ENCODE measurements at regions not wholly inside any gene's neighbourhood (a gene's known extent, or its start where the extent isn't known, plus 50 kb on each side); places are given as distances from the start of the nearest gene placed in this dataset.

DNA sequence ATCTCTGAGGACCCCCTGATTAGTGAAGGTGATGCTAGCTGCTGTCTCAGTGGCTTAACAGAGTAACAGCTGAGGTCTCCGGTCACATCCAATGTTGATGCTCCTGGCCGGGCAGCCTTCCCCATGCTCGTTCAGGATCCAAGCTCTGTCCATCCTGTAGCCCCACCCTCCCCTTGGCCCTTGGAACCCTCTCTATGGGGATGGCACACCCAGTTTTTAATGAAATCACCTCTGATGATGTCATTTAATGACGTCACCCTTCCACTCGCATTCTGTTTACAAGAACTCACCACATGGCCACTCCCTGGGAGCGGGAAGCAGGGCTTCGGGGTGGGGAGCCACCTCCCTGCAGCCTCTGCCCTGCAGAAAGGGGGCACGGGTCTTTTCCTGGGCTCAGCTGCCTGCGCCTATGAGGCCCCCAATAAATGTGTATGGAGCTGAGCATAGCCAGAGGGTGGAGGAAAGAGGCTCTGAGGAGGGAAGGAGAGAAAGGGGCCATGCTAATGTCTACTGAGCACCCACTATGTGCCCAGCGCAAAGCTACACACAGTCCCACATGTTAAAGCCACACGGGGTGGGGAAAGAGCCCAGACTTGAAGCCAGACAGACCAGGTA is 95.5 kb downstream of the OAT start (continued):
- TF ChIP-seq, protein P1, sequence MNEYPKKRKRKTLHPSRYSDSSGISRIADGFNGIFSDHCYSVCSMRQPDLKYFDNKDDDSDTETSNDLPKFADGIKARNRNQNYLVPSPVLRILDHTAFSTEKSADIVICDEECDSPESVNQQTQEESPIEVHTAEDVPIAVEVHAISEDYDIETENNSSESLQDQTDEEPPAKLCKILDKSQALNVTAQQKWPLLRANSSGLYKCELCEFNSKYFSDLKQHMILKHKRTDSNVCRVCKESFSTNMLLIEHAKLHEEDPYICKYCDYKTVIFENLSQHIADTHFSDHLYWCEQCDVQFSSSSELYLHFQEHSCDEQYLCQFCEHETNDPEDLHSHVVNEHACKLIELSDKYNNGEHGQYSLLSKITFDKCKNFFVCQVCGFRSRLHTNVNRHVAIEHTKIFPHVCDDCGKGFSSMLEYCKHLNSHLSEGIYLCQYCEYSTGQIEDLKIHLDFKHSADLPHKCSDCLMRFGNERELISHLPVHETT (tag by site-specific recombination; IDR thresholded peaks at IDR 0.05): 0 out of 2 replicates have a peak, but pooled peaks have one; percentile 42
- TF ChIP-seq GLIS1 (tag by site-specific recombination; IDR thresholded peaks at IDR 0.05): peak; percentile 59
- TF ChIP-seq, protein P2, sequence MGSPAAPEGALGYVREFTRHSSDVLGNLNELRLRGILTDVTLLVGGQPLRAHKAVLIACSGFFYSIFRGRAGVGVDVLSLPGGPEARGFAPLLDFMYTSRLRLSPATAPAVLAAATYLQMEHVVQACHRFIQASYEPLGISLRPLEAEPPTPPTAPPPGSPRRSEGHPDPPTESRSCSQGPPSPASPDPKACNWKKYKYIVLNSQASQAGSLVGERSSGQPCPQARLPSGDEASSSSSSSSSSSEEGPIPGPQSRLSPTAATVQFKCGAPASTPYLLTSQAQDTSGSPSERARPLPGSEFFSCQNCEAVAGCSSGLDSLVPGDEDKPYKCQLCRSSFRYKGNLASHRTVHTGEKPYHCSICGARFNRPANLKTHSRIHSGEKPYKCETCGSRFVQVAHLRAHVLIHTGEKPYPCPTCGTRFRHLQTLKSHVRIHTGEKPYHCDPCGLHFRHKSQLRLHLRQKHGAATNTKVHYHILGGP (tag by site-specific recombination; IDR thresholded peaks at IDR 0.05): no peak
- TF ChIP-seq ZNF24 (tag by site-specific recombination; IDR thresholded peaks at IDR 0.05): 0 out of 2 replicates have a peak, but pooled peaks have one; percentile 29
- peak; percentile 89 for TF ChIP-seq ZNF366 (tag by site-specific recombination; conservative IDR thresholded peaks at IDR 0.05)
- no peak for TF ChIP-seq ZNF157 (tag by site-specific recombination; IDR thresholded peaks at IDR 0.05)
- no peak for TF ChIP-seq ZNF16 (tag by site-specific recombination; IDR thresholded peaks at IDR 0.05; ENCODE audit: low read depth)
- TF ChIP-seq IKZF3 (tag by site-specific recombination; IDR thresholded peaks at IDR 0.05): no peak
- no peak for TF ChIP-seq ZSCAN16 (tag by site-specific recombination; IDR thresholded peaks at IDR 0.05)
- TF ChIP-seq KLF9 (tag by site-specific recombination; IDR thresholded peaks at IDR 0.05; ENCODE audit: low read depth): peak; percentile 66
- TF ChIP-seq ATF2 (tag by site-specific recombination; IDR thresholded peaks at IDR 0.05; ENCODE audit: low read depth): peak; percentile 98
- no peak for TF ChIP-seq ZNF223 (tag by site-specific recombination; IDR thresholded peaks at IDR 0.05)
- TF ChIP-seq, protein P3, sequence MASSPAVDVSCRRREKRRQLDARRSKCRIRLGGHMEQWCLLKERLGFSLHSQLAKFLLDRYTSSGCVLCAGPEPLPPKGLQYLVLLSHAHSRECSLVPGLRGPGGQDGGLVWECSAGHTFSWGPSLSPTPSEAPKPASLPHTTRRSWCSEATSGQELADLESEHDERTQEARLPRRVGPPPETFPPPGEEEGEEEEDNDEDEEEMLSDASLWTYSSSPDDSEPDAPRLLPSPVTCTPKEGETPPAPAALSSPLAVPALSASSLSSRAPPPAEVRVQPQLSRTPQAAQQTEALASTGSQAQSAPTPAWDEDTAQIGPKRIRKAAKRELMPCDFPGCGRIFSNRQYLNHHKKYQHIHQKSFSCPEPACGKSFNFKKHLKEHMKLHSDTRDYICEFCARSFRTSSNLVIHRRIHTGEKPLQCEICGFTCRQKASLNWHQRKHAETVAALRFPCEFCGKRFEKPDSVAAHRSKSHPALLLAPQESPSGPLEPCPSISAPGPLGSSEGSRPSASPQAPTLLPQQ (tag by site-specific recombination; IDR thresholded peaks at IDR 0.05): peak; percentile 62
- no peak for TF ChIP-seq HOXA7 (CRISPR knock-in tag; IDR thresholded peaks at IDR 0.05; ENCODE audit: borderline replicate concordance)
- TF ChIP-seq, protein P4, sequence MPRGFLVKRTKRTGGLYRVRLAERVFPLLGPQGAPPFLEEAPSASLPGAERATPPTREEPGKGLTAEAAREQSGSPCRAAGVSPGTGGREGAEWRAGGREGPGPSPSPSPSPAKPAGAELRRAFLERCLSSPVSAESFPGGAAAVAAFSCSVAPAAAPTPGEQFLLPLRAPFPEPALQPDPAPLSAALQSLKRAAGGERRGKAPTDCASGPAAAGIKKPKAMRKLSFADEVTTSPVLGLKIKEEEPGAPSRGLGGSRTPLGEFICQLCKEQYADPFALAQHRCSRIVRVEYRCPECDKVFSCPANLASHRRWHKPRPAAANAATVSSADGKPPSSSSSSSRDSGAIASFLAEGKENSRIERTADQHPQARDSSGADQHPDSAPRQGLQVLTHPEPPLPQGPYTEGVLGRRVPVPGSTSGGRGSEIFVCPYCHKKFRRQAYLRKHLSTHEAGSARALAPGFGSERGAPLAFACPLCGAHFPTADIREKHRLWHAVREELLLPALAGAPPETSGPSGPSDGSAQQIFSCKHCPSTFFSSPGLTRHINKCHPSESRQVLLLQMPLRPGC (tag by site-specific recombination; IDR thresholded peaks at IDR 0.05): 0 out of 2 replicates have a peak, but pooled peaks have one; percentile 52
- 0 out of 2 replicates have a peak, but pooled peaks have one; percentile 50 for TF ChIP-seq KLF16 (tag by site-specific recombination; IDR thresholded peaks at IDR 0.05)
- TF ChIP-seq ZNF558 (tag by site-specific recombination; IDR thresholded peaks at IDR 0.05): no peak
- no peak for TF ChIP-seq ZBTB11 (tag by site-specific recombination; conservative IDR thresholded peaks at IDR 0.05; ENCODE audit: low read depth)
- TF ChIP-seq GLIS2 (tag by site-specific recombination; IDR thresholded peaks at IDR 0.05): peak; percentile 57
- TF ChIP-seq ZNF514 (tag by site-specific recombination; IDR thresholded peaks at IDR 0.05): no peak
- no peak for TF ChIP-seq ZNF433 (tag by site-specific recombination; IDR thresholded peaks at IDR 0.05; ENCODE audit: low read depth)
- peak; percentile 97 for TF ChIP-seq ZNF629 (tag by site-specific recombination; IDR thresholded peaks at IDR 0.05)
- TF ChIP-seq, protein P5, sequence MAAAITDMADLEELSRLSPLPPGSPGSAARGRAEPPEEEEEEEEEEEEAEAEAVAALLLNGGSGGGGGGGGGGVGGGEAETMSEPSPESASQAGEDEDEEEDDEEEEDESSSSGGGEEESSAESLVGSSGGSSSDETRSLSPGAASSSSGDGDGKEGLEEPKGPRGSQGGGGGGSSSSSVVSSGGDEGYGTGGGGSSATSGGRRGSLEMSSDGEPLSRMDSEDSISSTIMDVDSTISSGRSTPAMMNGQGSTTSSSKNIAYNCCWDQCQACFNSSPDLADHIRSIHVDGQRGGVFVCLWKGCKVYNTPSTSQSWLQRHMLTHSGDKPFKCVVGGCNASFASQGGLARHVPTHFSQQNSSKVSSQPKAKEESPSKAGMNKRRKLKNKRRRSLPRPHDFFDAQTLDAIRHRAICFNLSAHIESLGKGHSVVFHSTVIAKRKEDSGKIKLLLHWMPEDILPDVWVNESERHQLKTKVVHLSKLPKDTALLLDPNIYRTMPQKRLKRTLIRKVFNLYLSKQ (tag by site-specific recombination; IDR thresholded peaks at IDR 0.05; ENCODE audit: borderline replicate concordance): no peak
- no peak for TF ChIP-seq ZNF449 (tag by site-specific recombination; IDR thresholded peaks at IDR 0.05)
- no peak for TF ChIP-seq SCRT1 (tag by site-specific recombination; IDR thresholded peaks at IDR 0.05; ENCODE audit: borderline replicate concordance)
- no peak for TF ChIP-seq MYNN (tag by site-specific recombination; IDR thresholded peaks at IDR 0.05; ENCODE audit: borderline replicate concordance)

Data from HEK293 (cell line).